Activated T-helper 1 cell treated with Interleukin-2 at 50 U/mL for 16 hours (primary cell): ENCODE measurements at regions not wholly inside any gene's neighbourhood (a gene's known extent, or its start where the extent isn't known, plus 50 kb on each side); places are given as distances from the start of the nearest gene placed in this dataset.

ENCODE experiments used
- DNase-seq: peaks from one replicate; pipeline ENCODE4 v3.0.0-alpha.2; 2020; ENCODE audit warnings: low read depth

GRCh38 chr16:51971184-51971583, 575.8 kb downstream of the TOX3 start:
- no peak for DNase-seq

- DNase-seq, result no peak
Observed at GRCh38 chr16:51968749-51969148, 578.2 kb downstream of the TOX3 start.

GRCh38 chr16:51967646-51968045, 579.3 kb downstream of the TOX3 start:
- no peak for DNase-seq

GRCh38 chr16:51960931-51961330, 586.0 kb downstream of the TOX3 start:
- DNase-seq, result no peak

- no peak for DNase-seq
Observed at GRCh38 chr16:51953286-51953985, 593.5 kb downstream of the TOX3 start.

GRCh38 chr16:51952500-51952899, 594.4 kb downstream of the TOX3 start:
- no peak for DNase-seq

GRCh38 chr16:51951668-51952298, 595.2 kb downstream of the TOX3 start:
- no peak for DNase-seq

- no peak for DNase-seq
Observed at GRCh38 chr16:51950118-51950780, 596.7 kb downstream of the TOX3 start.

- DNase-seq, result no peak
Observed at GRCh38 chr16:51949282-51949681, 597.7 kb downstream of the TOX3 start.

- DNase-seq, result no peak
Observed at GRCh38 chr16:51941412-51941811, 605.5 kb downstream of the TOX3 start.

- DNase-seq, result no peak
Observed at GRCh38 chr16:51940183-51940582, 606.8 kb downstream of the TOX3 start.

GRCh38 chr16:51939378-51939871, 607.5 kb downstream of the TOX3 start:
- DNase-seq, result no peak

GRCh38 chr16:51938861-51939260, 608.1 kb downstream of the TOX3 start:
- no peak for DNase-seq

GRCh38 chr16:51937771-51938170, 609.2 kb downstream of the TOX3 start:
- no peak for DNase-seq

GRCh38 chr16:51936846-51937245, 610.1 kb downstream of the TOX3 start:
- no peak for DNase-seq

GRCh38 chr16:51932317-51932716, 614.6 kb downstream of the TOX3 start:
- DNase-seq, result no peak

- DNase-seq, result no peak
Observed at GRCh38 chr16:51931653-51932052, 615.3 kb downstream of the TOX3 start.

- no peak for DNase-seq
Observed at GRCh38 chr16:51924744-51925143, 622.2 kb downstream of the TOX3 start.

- no peak for DNase-seq
Observed at GRCh38 chr16:51922476-51922875, 624.5 kb downstream of the TOX3 start.

GRCh38 chr16:51919736-51920135, 627.2 kb downstream of the TOX3 start:
- DNase-seq, result no peak

GRCh38 chr16:51916814-51917213, 630.1 kb downstream of the TOX3 start:
- no peak for DNase-seq

- no peak for DNase-seq
Observed at GRCh38 chr16:51916231-51916630, 630.7 kb downstream of the TOX3 start.

GRCh38 chr16:51907680-51908079, 639.3 kb downstream of the TOX3 start:
- DNase-seq, result no peak
